ENCODE measurements at regions not wholly inside any gene's neighbourhood (a gene's known extent, or its start where the extent isn't known, plus 50 kb on each side); places are given as distances from the start of the nearest gene placed in this dataset.
A peak's percentile ranks its signal among the peaks of the same experiment; 100 is the strongest.

DNA sequence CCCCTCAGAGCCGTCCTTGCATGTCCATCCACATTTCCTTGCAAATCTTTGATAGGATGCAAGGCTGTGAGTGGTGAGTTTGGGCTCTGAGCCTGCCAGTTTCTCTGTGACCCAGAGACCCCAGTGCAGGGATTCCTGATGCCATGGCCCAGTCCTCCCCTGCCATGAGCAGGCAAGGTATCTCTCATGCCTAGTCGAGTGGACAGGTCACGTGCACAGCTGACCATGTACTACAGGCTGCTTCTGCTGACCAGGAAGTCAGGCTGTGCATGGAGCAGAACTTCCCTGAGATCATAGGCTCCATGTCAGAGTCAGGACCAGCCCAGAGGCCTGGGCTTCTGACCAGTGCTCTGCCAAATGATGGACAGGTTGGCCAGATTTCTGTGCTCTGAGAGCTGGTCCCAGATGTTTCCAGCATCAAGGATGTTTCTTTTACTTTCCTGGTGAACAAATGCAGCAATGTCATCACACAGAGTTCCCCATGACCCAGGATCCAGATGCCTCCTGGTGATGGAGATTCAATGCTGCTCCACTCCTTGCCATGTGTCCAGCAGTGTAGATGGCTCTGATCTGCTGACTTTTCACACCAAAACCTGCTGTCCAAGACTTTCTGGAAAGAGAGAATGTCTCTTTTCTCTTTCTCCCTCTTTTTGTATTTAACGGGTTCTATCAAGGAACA lies 321.6 kb upstream of the HS6ST1 start:
- intact Hi-C loops (cut with DNase I), result no loop called here
- TF ChIP-seq EP300 (IDR thresholded peaks at IDR 0.05) (no peak), POLR2A (IDR thresholded peaks at IDR 0.05) (no peak), CTCF (IDR thresholded peaks at IDR 0.05) (no peak)
- DNase-seq, result peak in 2 of 5 donors; percentile 1 to 8
- Histone ChIP-seq H3K9me3 (no peaks in the 10 kb centered on the region), H3K4me1 (ENCODE audit: insufficient read depth) (no peaks in the 10 kb centered on the region), H3K27me3 (no peaks in the 10 kb centered on the region), H3K36me3 (no peaks in the 10 kb centered on the region), H3K27ac (no peak overlapping the region), H3K4me3 (no peak overlapping the region)
- 86 to 94% (median 93%) methylated on average over 4 of the region's 4 CpGs for WGBS, 3 donors

DNA sequence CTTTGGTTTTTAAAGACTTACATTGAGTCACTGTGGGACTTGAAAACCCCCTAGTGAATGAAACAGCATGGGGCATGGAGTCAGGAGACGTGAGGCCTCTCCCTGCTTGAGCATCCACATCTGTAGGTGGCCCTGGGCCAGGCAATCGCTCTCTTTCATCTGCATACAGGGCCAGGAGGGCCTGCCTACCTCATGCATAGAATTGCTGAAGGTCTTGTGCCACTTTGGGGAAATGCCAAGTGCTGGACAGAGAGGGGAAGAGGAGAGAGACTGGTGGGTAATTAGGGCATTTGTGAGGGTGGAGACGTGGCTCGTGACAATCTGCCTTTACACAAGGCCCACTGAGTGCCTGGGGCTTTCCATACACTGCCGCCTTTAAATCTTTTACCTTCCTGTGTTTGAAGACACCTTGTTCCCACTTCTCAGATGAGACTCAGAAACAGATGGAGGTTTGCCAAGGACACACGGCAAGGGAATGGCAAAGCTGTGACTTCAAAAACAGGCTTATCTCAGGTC lies 322.2 kb upstream of the HS6ST1 start:
- H3K4me3 ChIP-seq, result no peak overlapping the region
- H3K27ac ChIP-seq, result no peak overlapping the region
- intact Hi-C loops (cut with DNase I), result no loop called here
- H3K27me3 ChIP-seq, result no peaks in the 10 kb centered on the region
- TF ChIP-seq CTCF (IDR thresholded peaks at IDR 0.05), result no peak
- TF ChIP-seq EP300 (IDR thresholded peaks at IDR 0.05), result no peak
- no peak for TF ChIP-seq POLR2A (IDR thresholded peaks at IDR 0.05)
- WGBS, 3 donors, result 80 to 85% (median 83%) methylated on average over 6 of the region's 6 CpGs
- H3K36me3 ChIP-seq, result no peaks in the 10 kb centered on the region
- no peaks in the 10 kb centered on the region for H3K4me1 ChIP-seq (ENCODE audit: insufficient read depth)
- peak in 2 of 5 donors; percentile 3 to 8 for DNase-seq
- no peaks in the 10 kb centered on the region for H3K9me3 ChIP-seq

DNA sequence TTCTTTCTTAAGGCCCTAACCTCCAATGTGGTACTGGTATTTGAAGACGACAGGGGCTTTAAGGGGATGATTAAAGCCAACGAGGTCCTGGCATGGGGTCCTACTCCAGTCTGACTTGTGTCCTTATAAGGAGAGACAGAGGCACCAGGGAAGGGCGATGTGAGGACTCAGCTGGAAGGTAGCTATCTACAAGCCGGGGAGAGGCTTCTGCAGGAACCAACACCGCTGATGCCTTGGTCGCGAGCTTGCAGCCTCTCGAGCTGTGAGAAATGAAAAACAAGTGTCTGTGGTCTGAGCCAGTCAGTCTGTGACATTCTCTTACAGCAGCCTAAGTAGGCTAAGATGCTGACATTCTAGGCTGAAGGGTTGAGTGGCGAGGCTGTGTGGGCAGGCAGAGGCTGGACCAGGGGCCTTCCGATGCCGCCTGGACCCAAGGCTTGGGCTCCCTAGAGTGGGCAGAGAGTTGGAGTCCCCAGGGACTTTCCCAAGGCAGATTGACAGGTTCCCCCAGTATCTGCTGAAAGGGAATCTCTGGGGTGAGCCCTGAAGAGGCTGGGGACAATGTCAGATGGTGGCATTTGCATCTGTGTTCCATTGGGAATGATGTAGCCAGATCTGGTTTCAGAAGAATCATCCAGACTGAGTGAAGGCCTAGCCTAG lies 322.9 kb upstream of the HS6ST1 start:
- Histone ChIP-seq H3K4me3 (no peak overlapping the region), H3K36me3 (no peaks in the 10 kb centered on the region), H3K4me1 (ENCODE audit: insufficient read depth) (no peaks in the 10 kb centered on the region), H3K9me3 (no peaks in the 10 kb centered on the region), H3K27ac (no peak overlapping the region), H3K27me3 (no peaks in the 10 kb centered on the region)
- intact Hi-C loops (cut with DNase I), result no loop called here
- peak in 2 of 5 donors; percentile 0 to 13 for DNase-seq
- TF ChIP-seq POLR2A (IDR thresholded peaks at IDR 0.05) (no peak), CTCF (IDR thresholded peaks at IDR 0.05) (no peak), EP300 (IDR thresholded peaks at IDR 0.05) (no peak)
- WGBS, 3 donors, result 91 to 94% (median 94%) methylated on average over 11 of the region's 11 CpGs

DNA sequence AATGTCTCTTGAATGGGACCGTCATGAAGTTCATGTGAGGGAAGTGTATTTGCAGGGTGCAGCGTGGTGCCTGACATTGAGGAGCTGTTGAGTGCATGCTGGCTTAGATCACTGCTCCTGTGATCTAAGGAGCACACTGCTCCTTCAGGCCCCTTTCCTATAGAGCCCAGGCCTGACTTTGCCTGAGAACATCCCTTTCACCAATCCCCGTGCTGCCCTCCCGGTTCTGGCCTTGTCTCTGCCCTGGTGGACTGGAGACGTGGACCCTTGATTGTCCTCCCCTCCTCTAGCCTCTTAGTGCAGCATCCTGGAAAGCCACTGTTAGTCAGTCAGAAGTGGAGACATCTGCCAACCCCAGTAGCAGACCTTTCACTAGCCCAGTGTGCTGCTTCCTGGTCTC lies 323.6 kb upstream of the HS6ST1 start:
- H3K9me3 ChIP-seq, result no peaks in the 10 kb centered on the region
- DNase-seq, result peak in 1 of 5 donors; percentile 4
- H3K4me3 ChIP-seq, result no peak overlapping the region
- 90 to 95% (median 94%) methylated on average over 5 of the region's 5 CpGs for WGBS, 3 donors
- no peaks in the 10 kb centered on the region for H3K4me1 ChIP-seq (ENCODE audit: insufficient read depth)
- intact Hi-C loops (cut with DNase I), result no loop called here
- no peak overlapping the region for H3K27ac ChIP-seq
- no peaks in the 10 kb centered on the region for H3K27me3 ChIP-seq
- H3K36me3 ChIP-seq, result no peaks in the 10 kb centered on the region
- no peak for TF ChIP-seq POLR2A (IDR thresholded peaks at IDR 0.05)
- TF ChIP-seq EP300 (IDR thresholded peaks at IDR 0.05), result no peak
- no peak for TF ChIP-seq CTCF (IDR thresholded peaks at IDR 0.05)

Data from ovary (tissue), 7 donors.